Kidney epithelial cell (primary cell): ENCODE measurements at regions not wholly inside any gene's neighbourhood (a gene's known extent, or its start where the extent isn't known, plus 50 kb on each side); places are given as distances from the start of the nearest gene placed in this dataset.
"Not testable (repeated sequence)": the region's sequence is repeated elsewhere in the genome, so short reads cannot be mapped to it uniquely, and the experiment has no call there.

Source experiments
- DNase-seq: peaks from one replicate; pipeline ENCODE4 v3.0.0-alpha.2; 2010; ENCODE audit warnings: low read depth
- H3K27me3 ChIP-seq: 2 replicates; pipeline ENCODE4 v1.6.0; 2011; ENCODE audit warnings: low read length; ENCODE audit not compliant: control insufficient read depth, insufficient read depth
- H3K36me3 ChIP-seq: 2 replicates; pipeline ENCODE4 v1.5.1; 2011; ENCODE audit warnings: low read length; ENCODE audit not compliant: control insufficient read depth, insufficient read depth
- H3K4me3 ChIP-seq: 2 replicates; pipeline ENCODE4 v1.5.1; 2011; ENCODE audit warnings: low read depth, mild to moderate bottlenecking, control low read depth, low read length
- TF ChIP-seq, protein P1 (sequence below): IDR thresholded peaks from 2 replicates; pipeline ENCODE4 v1.5.1; 2011; ENCODE audit warnings: mild to moderate bottlenecking, moderate library complexity, low read length, control low read depth, inconsistent platforms; ENCODE audit not compliant: insufficient read depth, poor library complexity, severe bottlenecking

- TF ChIP-seq, protein P1, sequence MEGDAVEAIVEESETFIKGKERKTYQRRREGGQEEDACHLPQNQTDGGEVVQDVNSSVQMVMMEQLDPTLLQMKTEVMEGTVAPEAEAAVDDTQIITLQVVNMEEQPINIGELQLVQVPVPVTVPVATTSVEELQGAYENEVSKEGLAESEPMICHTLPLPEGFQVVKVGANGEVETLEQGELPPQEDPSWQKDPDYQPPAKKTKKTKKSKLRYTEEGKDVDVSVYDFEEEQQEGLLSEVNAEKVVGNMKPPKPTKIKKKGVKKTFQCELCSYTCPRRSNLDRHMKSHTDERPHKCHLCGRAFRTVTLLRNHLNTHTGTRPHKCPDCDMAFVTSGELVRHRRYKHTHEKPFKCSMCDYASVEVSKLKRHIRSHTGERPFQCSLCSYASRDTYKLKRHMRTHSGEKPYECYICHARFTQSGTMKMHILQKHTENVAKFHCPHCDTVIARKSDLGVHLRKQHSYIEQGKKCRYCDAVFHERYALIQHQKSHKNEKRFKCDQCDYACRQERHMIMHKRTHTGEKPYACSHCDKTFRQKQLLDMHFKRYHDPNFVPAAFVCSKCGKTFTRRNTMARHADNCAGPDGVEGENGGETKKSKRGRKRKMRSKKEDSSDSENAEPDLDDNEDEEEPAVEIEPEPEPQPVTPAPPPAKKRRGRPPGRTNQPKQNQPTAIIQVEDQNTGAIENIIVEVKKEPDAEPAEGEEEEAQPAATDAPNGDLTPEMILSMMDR = no peak
- no peak for DNase-seq
- H3K4me3 ChIP-seq = no peak overlapping the region
- no peaks in the 10 kb centered on the region for H3K36me3 ChIP-seq
- no peaks in the 10 kb centered on the region for H3K27me3 ChIP-seq
Measured at GRCh38 chr1:221573756-221574155, 168.1 kb downstream of the DUSP10 start.

DNA sequence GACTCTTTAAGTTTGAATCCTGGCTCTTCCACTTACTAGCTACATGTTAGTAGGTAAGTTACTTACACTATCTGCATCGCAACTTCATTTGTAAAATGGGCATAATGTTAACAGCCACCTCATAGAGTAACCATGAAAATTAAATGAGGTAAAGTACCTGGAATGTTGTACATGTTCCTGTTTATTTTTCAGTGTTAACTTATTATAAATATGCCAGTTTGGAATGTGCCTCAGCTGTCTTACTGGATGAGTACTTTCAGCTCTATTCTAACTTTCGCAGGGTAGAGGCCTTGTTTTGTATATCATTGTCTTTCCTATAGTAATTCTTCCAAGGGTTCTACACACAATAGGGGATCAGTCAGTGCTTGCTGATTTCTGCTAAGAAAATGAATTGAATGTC lies 167.4 kb downstream of the DUSP10 start:
- no peaks in the 10 kb centered on the region for H3K36me3 ChIP-seq
- H3K4me3 ChIP-seq = no peak overlapping the region
- H3K27me3 ChIP-seq = no peaks in the 10 kb centered on the region
- no peak for DNase-seq
- TF ChIP-seq, protein P1 = no peak

DNA sequence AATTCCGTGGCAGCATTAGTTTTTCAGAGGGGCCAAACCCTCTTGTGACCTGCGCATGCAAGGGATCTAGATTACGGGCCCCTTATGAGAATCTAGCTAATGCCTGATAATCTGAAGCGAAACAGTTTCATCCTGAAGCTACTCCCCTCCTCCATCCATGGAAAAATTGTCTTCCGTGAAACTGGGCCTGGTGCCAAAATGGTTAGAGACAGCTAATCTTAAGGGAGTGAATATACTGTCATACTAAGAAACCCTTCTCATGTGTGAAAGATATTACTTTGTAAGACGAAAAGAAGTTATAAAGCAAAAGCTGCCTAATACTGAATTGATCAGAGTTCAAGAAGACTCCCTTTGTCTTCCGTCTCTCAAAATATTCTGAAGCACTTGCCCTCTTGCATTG lies 166.3 kb downstream of the DUSP10 start:
- H3K4me3 ChIP-seq = no peak overlapping the region
- TF ChIP-seq, protein P1 = no peak
- no peaks in the 10 kb centered on the region for H3K27me3 ChIP-seq
- no peak for DNase-seq
- no peaks in the 10 kb centered on the region for H3K36me3 ChIP-seq

DNA sequence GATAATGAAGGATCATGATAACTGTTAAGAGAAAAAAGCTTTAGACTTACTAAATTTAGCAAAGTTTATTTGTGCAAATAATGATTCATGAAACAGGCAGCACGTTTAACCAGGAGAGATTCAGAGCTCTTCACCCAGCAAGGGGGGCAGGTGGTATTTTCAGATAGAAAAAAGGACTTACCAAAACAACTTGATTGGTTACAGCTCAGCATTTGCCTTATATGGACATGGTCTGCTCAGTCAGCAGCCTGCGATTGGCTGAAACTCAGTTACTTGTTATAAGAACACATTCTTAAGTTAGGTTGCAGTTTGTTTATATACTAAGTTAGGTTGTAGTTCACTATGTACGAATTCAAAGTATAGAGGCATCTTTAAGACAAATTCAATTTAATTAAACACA lies 165.6 kb downstream of the DUSP10 start:
- peak; percentile 19 for DNase-seq
- Histone ChIP-seq H3K36me3 (no peaks in the 10 kb centered on the region), H3K27me3 (no peaks in the 10 kb centered on the region), H3K4me3 (no peak overlapping the region)
- TF ChIP-seq, protein P1 = no peak

DNA sequence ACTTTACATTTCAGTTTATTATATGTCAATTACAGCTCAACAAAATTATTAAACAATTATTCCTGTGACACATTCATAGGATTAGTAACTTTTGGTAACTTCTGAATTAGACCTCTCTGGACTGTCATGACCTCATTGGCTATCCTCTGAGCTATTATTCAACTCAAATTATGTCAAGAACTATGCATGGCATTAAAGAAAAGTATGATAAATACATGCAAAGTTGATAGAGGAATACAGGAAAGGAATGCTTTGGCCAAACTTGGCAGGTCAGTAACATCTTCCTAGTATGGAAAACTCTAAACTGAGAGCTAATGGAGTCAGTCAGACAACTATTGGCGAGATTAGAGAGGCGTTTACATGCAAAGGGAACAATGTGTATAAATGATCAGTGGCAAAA lies 158.4 kb downstream of the DUSP10 start:
- Histone ChIP-seq H3K27me3 (no peaks in the 10 kb centered on the region), H3K4me3 (no peak overlapping the region), H3K36me3 (no peaks in the 10 kb centered on the region)
- TF ChIP-seq, protein P1 = no peak
- no peak for DNase-seq

DNA sequence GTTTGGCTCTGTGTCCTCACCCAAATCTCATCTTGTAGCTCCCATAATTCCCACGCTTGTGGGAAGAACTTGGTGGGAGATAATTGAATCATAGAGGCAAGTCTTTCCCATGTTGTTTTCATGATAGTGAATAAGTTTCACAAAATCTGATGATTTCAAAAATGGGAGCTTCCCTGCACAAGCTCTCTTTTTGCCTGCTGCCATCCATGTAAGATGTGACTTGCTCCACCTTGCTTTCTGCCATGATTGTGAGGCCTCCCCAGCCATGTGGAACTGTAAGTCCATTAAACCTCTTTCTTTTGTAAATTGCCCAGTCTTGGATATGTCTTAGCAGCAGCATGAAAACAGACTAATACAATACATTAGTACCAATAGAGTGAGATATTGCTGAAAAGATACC lies 154.9 kb downstream of the DUSP10 start:
- not testable (repeated sequence) for DNase-seq, H3K4me3 ChIP-seq, H3K27me3 ChIP-seq, H3K36me3 ChIP-seq

- H3K27me3 ChIP-seq, H3K36me3 ChIP-seq, DNase-seq, H3K4me3 ChIP-seq: not testable (repeated sequence)
Measured at GRCh38 chr1:221591250-221591649, 150.6 kb downstream of the DUSP10 start.
